ENCODE measurements at regions not wholly inside any gene's neighbourhood (a gene's known extent, or its start where the extent isn't known, plus 50 kb on each side); places are given as distances from the start of the nearest gene placed in this dataset.

DNA sequence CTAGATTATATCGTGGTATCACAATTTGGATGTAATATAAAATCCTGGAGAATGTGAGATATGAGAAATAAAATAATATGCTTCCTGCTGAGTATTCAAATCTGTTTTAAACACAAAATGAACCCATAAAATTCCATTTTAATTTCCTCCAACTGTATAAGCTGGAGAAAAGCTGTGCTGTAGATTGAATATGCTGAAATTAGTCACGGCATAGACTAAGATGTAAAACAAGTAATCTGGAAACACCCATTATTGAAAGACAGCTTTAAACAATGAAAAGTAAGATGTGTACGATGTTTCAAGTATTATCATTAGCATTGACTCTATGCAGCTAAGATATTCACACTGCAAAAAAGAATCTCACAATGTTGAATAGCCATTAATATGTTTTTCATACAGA, 403.4 kb upstream of the BRINP3 start:
- 0% methylated on average over 3 of the region's 3 CpGs for WGBS (ENCODE audit: low lambda C conversion rate)
- Histone ChIP-seq H3K36me3 (replicated peaks in 1 of 2; ENCODE audit: control insufficient read depth in 1 of 2, insufficient read depth in 2 of 2, low read length in 2 of 2) (no peaks in the 10 kb centered on the region), H3K27ac (ENCODE audit: extremely low read length, insufficient read depth, low read length) (no peak overlapping the region), H3K4me1 (ENCODE audit: insufficient read depth, low read length) (no peaks in the 10 kb centered on the region), H4K20me1 (ENCODE audit: insufficient read depth, low read length) (no peaks in the 10 kb centered on the region), H3K4me2 (ENCODE audit: low read depth, low read length) (no peak overlapping the region), H3K79me2 (ENCODE audit: insufficient read depth, low read length) (no peaks in the 10 kb centered on the region), H3K9ac (ENCODE audit: insufficient read depth, low read depth, low read length) (no peak overlapping the region), H3K9me3 (ENCODE audit: low read length) (no peaks in the 10 kb centered on the region), H3K4me3 (replicated peaks in 1 of 3; ENCODE audit: insufficient read depth in 1 of 3, low read depth in 2 of 3, low read length in 3 of 3) (no peak overlapping the region), H3K27me3 (ENCODE audit: control insufficient read depth in 1 of 2, insufficient read depth in 2 of 2, low read length in 2 of 2) (no peaks in the 10 kb centered on the region), H2AFZ (ENCODE audit: low read length) (no peak overlapping the region)
- FAIRE-seq (no peak), DNase-seq (ENCODE audit: low spot score) (no peak), ATAC-seq (no peak)
- CTCF ChIA-PET (ENCODE audit: low intra/inter-chr PET ratio, low total read pairs), result no interaction called here
- POLR2A ChIA-PET, result no interaction called here
- intact Hi-C loops (cut with micrococcal nuclease; ENCODE audit: unreplicated experiment), result no loop called here
- in situ Hi-C loops (cut with HindIII; ENCODE audit: extremely low pct_ligation_motif_present, low pct_unique_long_range_greater_than_20kb), result no loop called here
- BruUV-seq (replicated peaks), result no TSS peak
- TF ChIP-seq ZC3H4 (CRISPR knock-in tag; IDR thresholded peaks at IDR 0.05; ENCODE audit: borderline replicate concordance) (no peak), ZNF143 (CRISPR knock-in tag; IDR thresholded peaks at IDR 0.05) (no peak), FIP1L1 (IDR thresholded peaks at IDR 0.05; ENCODE audit: borderline replicate concordance, insufficient read depth, low read depth, low read length) (no peak), CC2D1A (CRISPR knock-in tag; IDR thresholded peaks at IDR 0.05) (no peak), FOXA1 (IDR thresholded peaks at IDR 0.05) (no peak), FOXA1 (CRISPR knock-in tag; IDR thresholded peaks at IDR 0.05) (no peak), WIZ (CRISPR knock-in tag; IDR thresholded peaks at IDR 0.05) (no peak), KLF6 (CRISPR knock-in tag; IDR thresholded peaks at IDR 0.05) (no peak), NCOA1 (CRISPR knock-in tag; IDR thresholded peaks at IDR 0.05) (no peak), ZNF792 (CRISPR knock-in tag; IDR thresholded peaks at IDR 0.05) (no peak), MIXL1 (CRISPR knock-in tag; IDR thresholded peaks at IDR 0.05) (no peak), ZNF292 (CRISPR knock-in tag; IDR thresholded peaks at IDR 0.05; ENCODE audit: borderline replicate concordance, low read depth) (no peak), POLR2G (IDR thresholded peaks at IDR 0.05; ENCODE audit: low read depth, low read length) (no peak)
- TF ChIP-seq, protein P1, sequence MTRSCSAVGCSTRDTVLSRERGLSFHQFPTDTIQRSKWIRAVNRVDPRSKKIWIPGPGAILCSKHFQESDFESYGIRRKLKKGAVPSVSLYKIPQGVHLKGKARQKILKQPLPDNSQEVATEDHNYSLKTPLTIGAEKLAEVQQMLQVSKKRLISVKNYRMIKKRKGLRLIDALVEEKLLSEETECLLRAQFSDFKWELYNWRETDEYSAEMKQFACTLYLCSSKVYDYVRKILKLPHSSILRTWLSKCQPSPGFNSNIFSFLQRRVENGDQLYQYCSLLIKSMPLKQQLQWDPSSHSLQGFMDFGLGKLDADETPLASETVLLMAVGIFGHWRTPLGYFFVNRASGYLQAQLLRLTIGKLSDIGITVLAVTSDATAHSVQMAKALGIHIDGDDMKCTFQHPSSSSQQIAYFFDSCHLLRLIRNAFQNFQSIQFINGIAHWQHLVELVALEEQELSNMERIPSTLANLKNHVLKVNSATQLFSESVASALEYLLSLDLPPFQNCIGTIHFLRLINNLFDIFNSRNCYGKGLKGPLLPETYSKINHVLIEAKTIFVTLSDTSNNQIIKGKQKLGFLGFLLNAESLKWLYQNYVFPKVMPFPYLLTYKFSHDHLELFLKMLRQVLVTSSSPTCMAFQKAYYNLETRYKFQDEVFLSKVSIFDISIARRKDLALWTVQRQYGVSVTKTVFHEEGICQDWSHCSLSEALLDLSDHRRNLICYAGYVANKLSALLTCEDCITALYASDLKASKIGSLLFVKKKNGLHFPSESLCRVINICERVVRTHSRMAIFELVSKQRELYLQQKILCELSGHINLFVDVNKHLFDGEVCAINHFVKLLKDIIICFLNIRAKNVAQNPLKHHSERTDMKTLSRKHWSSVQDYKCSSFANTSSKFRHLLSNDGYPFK (CRISPR knock-in tag; IDR thresholded peaks at IDR 0.05; ENCODE audit: borderline replicate concordance), result no peak
- TF ChIP-seq, protein P2, sequence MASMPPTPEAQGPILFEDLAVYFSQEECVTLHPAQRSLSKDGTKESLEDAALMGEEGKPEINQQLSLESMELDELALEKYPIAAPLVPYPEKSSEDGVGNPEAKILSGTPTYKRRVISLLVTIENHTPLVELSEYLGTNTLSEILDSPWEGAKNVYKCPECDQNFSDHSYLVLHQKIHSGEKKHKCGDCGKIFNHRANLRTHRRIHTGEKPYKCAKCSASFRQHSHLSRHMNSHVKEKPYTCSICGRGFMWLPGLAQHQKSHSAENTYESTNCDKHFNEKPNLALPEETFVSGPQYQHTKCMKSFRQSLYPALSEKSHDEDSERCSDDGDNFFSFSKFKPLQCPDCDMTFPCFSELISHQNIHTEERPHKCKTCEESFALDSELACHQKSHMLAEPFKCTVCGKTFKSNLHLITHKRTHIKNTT (CRISPR knock-in tag; IDR thresholded peaks at IDR 0.05), result no peak
- TF ChIP-seq, protein P3, sequence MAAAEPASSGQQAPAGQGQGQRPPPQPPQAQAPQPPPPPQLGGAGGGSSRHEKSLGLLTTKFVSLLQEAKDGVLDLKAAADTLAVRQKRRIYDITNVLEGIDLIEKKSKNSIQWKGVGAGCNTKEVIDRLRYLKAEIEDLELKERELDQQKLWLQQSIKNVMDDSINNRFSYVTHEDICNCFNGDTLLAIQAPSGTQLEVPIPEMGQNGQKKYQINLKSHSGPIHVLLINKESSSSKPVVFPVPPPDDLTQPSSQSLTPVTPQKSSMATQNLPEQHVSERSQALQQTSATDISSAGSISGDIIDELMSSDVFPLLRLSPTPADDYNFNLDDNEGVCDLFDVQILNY (CRISPR knock-in tag; conservative IDR thresholded peaks at IDR 0.05), result no peak
- TF ChIP-seq, protein P4, sequence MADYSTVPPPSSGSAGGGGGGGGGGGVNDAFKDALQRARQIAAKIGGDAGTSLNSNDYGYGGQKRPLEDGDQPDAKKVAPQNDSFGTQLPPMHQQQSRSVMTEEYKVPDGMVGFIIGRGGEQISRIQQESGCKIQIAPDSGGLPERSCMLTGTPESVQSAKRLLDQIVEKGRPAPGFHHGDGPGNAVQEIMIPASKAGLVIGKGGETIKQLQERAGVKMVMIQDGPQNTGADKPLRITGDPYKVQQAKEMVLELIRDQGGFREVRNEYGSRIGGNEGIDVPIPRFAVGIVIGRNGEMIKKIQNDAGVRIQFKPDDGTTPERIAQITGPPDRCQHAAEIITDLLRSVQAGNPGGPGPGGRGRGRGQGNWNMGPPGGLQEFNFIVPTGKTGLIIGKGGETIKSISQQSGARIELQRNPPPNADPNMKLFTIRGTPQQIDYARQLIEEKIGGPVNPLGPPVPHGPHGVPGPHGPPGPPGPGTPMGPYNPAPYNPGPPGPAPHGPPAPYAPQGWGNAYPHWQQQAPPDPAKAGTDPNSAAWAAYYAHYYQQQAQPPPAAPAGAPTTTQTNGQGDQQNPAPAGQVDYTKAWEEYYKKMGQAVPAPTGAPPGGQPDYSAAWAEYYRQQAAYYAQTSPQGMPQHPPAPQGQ (CRISPR knock-in tag; IDR thresholded peaks at IDR 0.05; ENCODE audit: borderline replicate concordance), result no peak
- TF ChIP-seq, protein P5, sequence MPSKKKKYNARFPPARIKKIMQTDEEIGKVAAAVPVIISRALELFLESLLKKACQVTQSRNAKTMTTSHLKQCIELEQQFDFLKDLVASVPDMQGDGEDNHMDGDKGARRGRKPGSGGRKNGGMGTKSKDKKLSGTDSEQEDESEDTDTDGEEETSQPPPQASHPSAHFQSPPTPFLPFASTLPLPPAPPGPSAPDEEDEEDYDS (CRISPR knock-in tag; IDR thresholded peaks at IDR 0.05), result no peak
- TF ChIP-seq, protein P6, sequence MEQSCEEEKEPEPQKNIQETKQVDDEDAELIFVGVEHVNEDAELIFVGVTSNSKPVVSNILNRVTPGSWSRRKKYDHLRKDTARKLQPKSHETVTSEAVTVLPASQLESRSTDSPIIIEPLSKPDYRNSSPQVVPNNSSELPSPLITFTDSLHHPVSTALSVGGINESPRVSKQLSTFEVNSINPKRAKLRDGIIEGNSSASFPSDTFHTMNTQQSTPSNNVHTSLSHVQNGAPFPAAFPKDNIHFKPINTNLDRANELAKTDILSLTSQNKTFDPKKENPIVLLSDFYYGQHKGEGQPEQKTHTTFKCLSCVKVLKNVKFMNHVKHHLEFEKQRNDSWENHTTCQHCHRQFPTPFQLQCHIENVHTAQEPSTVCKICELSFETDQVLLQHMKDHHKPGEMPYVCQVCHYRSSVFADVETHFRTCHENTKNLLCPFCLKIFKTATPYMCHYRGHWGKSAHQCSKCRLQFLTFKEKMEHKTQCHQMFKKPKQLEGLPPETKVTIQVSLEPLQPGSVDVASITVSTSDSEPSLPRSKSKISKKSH (CRISPR knock-in tag; IDR thresholded peaks at IDR 0.05; ENCODE audit: borderline replicate concordance), result no peak

All from HepG2 (cell line).